HG02870 (cell line): ENCODE measurements at regions not wholly inside any gene's neighbourhood (a gene's known extent, or its start where the extent isn't known, plus 50 kb on each side); places are given as distances from the start of the nearest gene placed in this dataset.
"Not testable (repeated sequence)": the region's sequence is repeated elsewhere in the genome, so short reads cannot be mapped to it uniquely, and the experiment has no call there.

Experiments used
- ATAC-seq: cut with Tn5 transposase; IDR thresholded peaks from one replicate; pipeline ENCODE4 v1.9.1; 2021; ENCODE audit warnings: mild to moderate bottlenecking, moderate library complexity; ENCODE audit not compliant: unreplicated experiment

GRCh38 chr5:98163796-98164493 lies 609.5 kb upstream of the RGMB start:
- ATAC-seq: no peak

- no peak for ATAC-seq
Measured at GRCh38 chr5:98168871-98169270, 604.6 kb upstream of the RGMB start.

- ATAC-seq: no peak
Measured at GRCh38 chr5:98170994-98171393, 602.5 kb upstream of the RGMB start.

GRCh38 chr5:98173334-98173733 lies 600.1 kb upstream of the RGMB start:
- no peak for ATAC-seq

- no peak for ATAC-seq
Measured at GRCh38 chr5:98175474-98175873, 598.0 kb upstream of the RGMB start.

GRCh38 chr5:98179791-98180755 lies 593.4 kb upstream of the RGMB start:
- ATAC-seq: no peak

- no peak for ATAC-seq
Measured at GRCh38 chr5:98186128-98186527, 587.3 kb upstream of the RGMB start.

- no peak for ATAC-seq
Measured at GRCh38 chr5:98187945-98188344, 585.5 kb upstream of the RGMB start.

- not testable (repeated sequence) for ATAC-seq
Measured at GRCh38 chr5:98190344-98190743, 583.1 kb upstream of the RGMB start.

- no peak for ATAC-seq
Measured at GRCh38 chr5:98193921-98194760, 579.3 kb upstream of the RGMB start.

- no peak for ATAC-seq
Measured at GRCh38 chr5:98200726-98201541, 572.5 kb upstream of the RGMB start.

GRCh38 chr5:98204798-98205197 lies 568.7 kb upstream of the RGMB start:
- no peak for ATAC-seq

GRCh38 chr5:98205691-98206461 lies 567.6 kb upstream of the RGMB start:
- ATAC-seq: no peak

- ATAC-seq: no peak
Measured at GRCh38 chr5:98206566-98206965, 566.9 kb upstream of the RGMB start.

GRCh38 chr5:98209418-98209817 lies 564.0 kb upstream of the RGMB start:
- no peak for ATAC-seq

- no peak for ATAC-seq
Measured at GRCh38 chr5:98214240-98215051, 559.0 kb upstream of the RGMB start.

GRCh38 chr5:98217138-98217537 lies 556.3 kb upstream of the RGMB start:
- no peak for ATAC-seq

- ATAC-seq: no peak
Measured at GRCh38 chr5:98218838-98219237, 554.6 kb upstream of the RGMB start.

GRCh38 chr5:98227489-98227888 lies 546.0 kb upstream of the RGMB start:
- ATAC-seq: no peak
